Subcutaneous abdominal adipose tissue (tissue), 5 donors: ENCODE measurements at regions not wholly inside any gene's neighbourhood (a gene's known extent, or its start where the extent isn't known, plus 50 kb on each side); places are given as distances from the start of the nearest gene placed in this dataset.

Experiments used
- H3K27ac ChIP-seq: one replicate; pipeline ENCODE4 v1.7.0; 2013; ENCODE audit warnings: low read depth, mild to moderate bottlenecking, inconsistent platforms, low read length, moderate library complexity
- H3K27me3 ChIP-seq, 5 donors: one replicate each; pipeline ENCODE4 v1.7.0; 2013; ENCODE audit warnings: low read length in 5 of 5, inconsistent platforms in 1 of 5; ENCODE audit not compliant: control insufficient read depth in 5 of 5, insufficient read depth in 4 of 5
- H3K36me3 ChIP-seq, 5 donors: one replicate each; pipeline ENCODE4 v1.7.0; 2013; ENCODE audit warnings: low read length in 5 of 5; ENCODE audit not compliant: control insufficient read depth in 5 of 5, insufficient read depth in 5 of 5
- H3K4me1 ChIP-seq, 5 donors: one replicate each; pipeline ENCODE4 v1.7.0; 2013; ENCODE audit warnings: low read length in 5 of 5, mild to moderate bottlenecking in 3 of 5, moderate library complexity in 1 of 5; ENCODE audit not compliant: control insufficient read depth in 5 of 5, insufficient read depth in 5 of 5
- H3K4me3 ChIP-seq, 5 donors: one replicate each; pipeline ENCODE4 v1.7.0; 2013; ENCODE audit warnings: low read length in 5 of 5, low read depth in 1 of 5
- H3K9ac ChIP-seq, 5 donors: one replicate each; pipeline ENCODE4 v1.7.0; 2013; ENCODE audit warnings: low read length in 5 of 5, mild to moderate bottlenecking in 4 of 5, moderate library complexity in 3 of 5
- H3K9me3 ChIP-seq, 5 donors: one replicate each; pipeline ENCODE4 v1.7.0; 2013; ENCODE audit warnings: low read length in 5 of 5; ENCODE audit not compliant: control insufficient read depth in 5 of 5
- donor health status: healthy.
- donor health status: healthy.
- donor health status: healthy.
- donor health status: healthy.
- donor health status: healthy.

- peaks cover 3 to 22% (median 16%) of the 10 kb centered on the region in 5 donors for H3K9me3 ChIP-seq
- H3K27me3 ChIP-seq: no peaks in the 10 kb centered on the region
Observed at GRCh38 chr2:194985258-194985657, 671.8 kb upstream of the SLC39A10 start.

GRCh38 chr2:194962254-194962653 lies 694.8 kb upstream of the SLC39A10 start:
- no peaks in the 10 kb centered on the region for H3K4me1 ChIP-seq
- no peak overlapping the region for H3K9ac ChIP-seq
- no peaks in the 10 kb centered on the region for H3K27me3 ChIP-seq
- no peaks in the 10 kb centered on the region for H3K36me3 ChIP-seq
- no peak overlapping the region for H3K4me3 ChIP-seq
- H3K27ac ChIP-seq: no peak overlapping the region
- H3K9me3 ChIP-seq: peaks cover 0 to 4% (median 0%) of the 10 kb centered on the region in 5 donors

More at GRCh38 chr2:194985258-194985657, 671.8 kb upstream of the SLC39A10 start:
- Histone ChIP-seq H3K9ac (no peak overlapping the region), H3K4me3 (no peak overlapping the region), H3K36me3 (no peaks in the 10 kb centered on the region), H3K27ac (no peak overlapping the region), H3K4me1 (no peaks in the 10 kb centered on the region)

GRCh38 chr2:194954218-194954617 lies 702.8 kb upstream of the SLC39A10 start:
- no peak overlapping the region for H3K27ac ChIP-seq
- no peak overlapping the region for H3K9ac ChIP-seq
- no peak overlapping the region for H3K4me3 ChIP-seq
- no peaks in the 10 kb centered on the region for H3K4me1 ChIP-seq
- no peaks in the 10 kb centered on the region for H3K36me3 ChIP-seq
- H3K27me3 ChIP-seq: no peaks in the 10 kb centered on the region
- H3K9me3 ChIP-seq: no peaks in the 10 kb centered on the region

- H3K9me3 ChIP-seq: no peaks in the 10 kb centered on the region
- no peak overlapping the region for H3K9ac ChIP-seq
- H3K27ac ChIP-seq: no peak overlapping the region
- no peaks in the 10 kb centered on the region for H3K4me1 ChIP-seq
- no peaks in the 10 kb centered on the region for H3K36me3 ChIP-seq
- H3K4me3 ChIP-seq: no peak overlapping the region
- H3K27me3 ChIP-seq: no peaks in the 10 kb centered on the region
Observed at GRCh38 chr2:194946826-194947225, 710.2 kb upstream of the SLC39A10 start.

- no peak overlapping the region for H3K4me3 ChIP-seq
- no peaks in the 10 kb centered on the region for H3K36me3 ChIP-seq
- H3K27ac ChIP-seq: no peak overlapping the region
- no peaks in the 10 kb centered on the region for H3K9me3 ChIP-seq
- H3K27me3 ChIP-seq: no peaks in the 10 kb centered on the region
- H3K4me1 ChIP-seq: no peaks in the 10 kb centered on the region
- no peak overlapping the region for H3K9ac ChIP-seq
Observed at GRCh38 chr2:194938066-194938465, 719.0 kb upstream of the SLC39A10 start.

GRCh38 chr2:194927489-194927888 lies 729.5 kb upstream of the SLC39A10 start:
- Histone ChIP-seq H3K4me3 (no peak overlapping the region), H3K4me1 (no peaks in the 10 kb centered on the region), H3K36me3 (no peaks in the 10 kb centered on the region), H3K9me3 (no peaks in the 10 kb centered on the region), H3K9ac (no peak overlapping the region), H3K27ac (no peak overlapping the region), H3K27me3 (no peaks in the 10 kb centered on the region)

- no peaks in the 10 kb centered on the region for H3K4me1 ChIP-seq
- H3K9ac ChIP-seq: no peak overlapping the region
- no peak overlapping the region for H3K4me3 ChIP-seq
- H3K27ac ChIP-seq: no peak overlapping the region
- H3K9me3 ChIP-seq: no peaks in the 10 kb centered on the region
- H3K27me3 ChIP-seq: no peaks in the 10 kb centered on the region
- H3K36me3 ChIP-seq: no peaks in the 10 kb centered on the region
Observed at GRCh38 chr2:194926873-194927272, 730.2 kb upstream of the SLC39A10 start.

GRCh38 chr2:194925742-194926141 lies 731.3 kb upstream of the SLC39A10 start:
- no peak overlapping the region for H3K9ac ChIP-seq
- H3K4me1 ChIP-seq: no peaks in the 10 kb centered on the region
- no peak overlapping the region for H3K27ac ChIP-seq
- H3K9me3 ChIP-seq: no peaks in the 10 kb centered on the region
- H3K27me3 ChIP-seq: no peaks in the 10 kb centered on the region
- H3K36me3 ChIP-seq: no peaks in the 10 kb centered on the region
- no peak overlapping the region for H3K4me3 ChIP-seq

GRCh38 chr2:194917519-194917918 lies 739.5 kb upstream of the SLC39A10 start:
- no peak overlapping the region for H3K9ac ChIP-seq
- no peaks in the 10 kb centered on the region for H3K36me3 ChIP-seq
- no peak overlapping the region for H3K27ac ChIP-seq
- H3K9me3 ChIP-seq: no peaks in the 10 kb centered on the region
- H3K27me3 ChIP-seq: no peaks in the 10 kb centered on the region
- H3K4me1 ChIP-seq: no peaks in the 10 kb centered on the region
- no peak overlapping the region for H3K4me3 ChIP-seq

GRCh38 chr2:194915485-194915884 lies 741.5 kb upstream of the SLC39A10 start:
- no peaks in the 10 kb centered on the region for H3K9me3 ChIP-seq
- H3K27me3 ChIP-seq: no peaks in the 10 kb centered on the region
- no peak overlapping the region for H3K4me3 ChIP-seq
- H3K4me1 ChIP-seq: no peaks in the 10 kb centered on the region
- H3K27ac ChIP-seq: no peak overlapping the region
- H3K36me3 ChIP-seq: no peaks in the 10 kb centered on the region
- H3K9ac ChIP-seq: no peak overlapping the region

GRCh38 chr2:194907569-194907968 lies 749.5 kb upstream of the SLC39A10 start:
- no peak overlapping the region for H3K27ac ChIP-seq
- peaks cover 0 to 3% (median 0%) of the 10 kb centered on the region in 5 donors for H3K9me3 ChIP-seq
- H3K4me3 ChIP-seq: no peak overlapping the region
- no peaks in the 10 kb centered on the region for H3K27me3 ChIP-seq
- no peaks in the 10 kb centered on the region for H3K4me1 ChIP-seq
- H3K36me3 ChIP-seq: no peaks in the 10 kb centered on the region
- no peak overlapping the region for H3K9ac ChIP-seq
